ENCODE measurements at regions not wholly inside any gene's neighbourhood (a gene's known extent, or its start where the extent isn't known, plus 50 kb on each side); places are given as distances from the start of the nearest gene placed in this dataset.

GRCh38 chr5:37902323-37902722, 62.5 kb upstream of the GDNF start:
- DNase-seq, result no peak

GRCh38 chr5:37900692-37901091, 60.9 kb upstream of the GDNF start:
- DNase-seq, result no peak

GRCh38 chr5:37899037-37899436, 59.2 kb upstream of the GDNF start:
- no peak for DNase-seq

GRCh38 chr5:37896159-37896558, 56.3 kb upstream of the GDNF start:
- no peak for DNase-seq

GRCh38 chr5:37893434-37894134, 53.7 kb upstream of the GDNF start:
- no peak for DNase-seq

DNA sequence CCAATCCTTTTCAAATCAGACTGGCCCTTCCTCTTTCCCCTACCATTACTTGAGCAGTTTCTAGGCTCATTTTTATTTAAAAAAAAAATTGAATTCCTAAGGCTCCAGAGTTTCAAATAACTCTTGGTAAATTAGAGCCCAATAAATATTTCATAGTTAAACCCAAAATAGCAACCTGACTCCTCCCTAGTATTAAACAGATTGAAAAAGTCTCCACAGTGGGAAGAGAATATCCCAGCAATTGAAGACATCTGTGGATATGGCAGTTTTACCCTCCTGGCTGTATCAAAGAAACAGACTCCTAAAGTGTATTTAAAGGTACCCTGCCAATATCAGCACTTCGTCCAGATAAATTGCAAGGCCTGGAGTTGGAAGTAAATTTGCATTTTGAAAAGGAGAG, 52.7 kb upstream of the GDNF start:
- no peak for DNase-seq

- DNase-seq, result no peak
Observed at GRCh38 chr5:37891832-37892231, 52.0 kb upstream of the GDNF start.

DNA sequence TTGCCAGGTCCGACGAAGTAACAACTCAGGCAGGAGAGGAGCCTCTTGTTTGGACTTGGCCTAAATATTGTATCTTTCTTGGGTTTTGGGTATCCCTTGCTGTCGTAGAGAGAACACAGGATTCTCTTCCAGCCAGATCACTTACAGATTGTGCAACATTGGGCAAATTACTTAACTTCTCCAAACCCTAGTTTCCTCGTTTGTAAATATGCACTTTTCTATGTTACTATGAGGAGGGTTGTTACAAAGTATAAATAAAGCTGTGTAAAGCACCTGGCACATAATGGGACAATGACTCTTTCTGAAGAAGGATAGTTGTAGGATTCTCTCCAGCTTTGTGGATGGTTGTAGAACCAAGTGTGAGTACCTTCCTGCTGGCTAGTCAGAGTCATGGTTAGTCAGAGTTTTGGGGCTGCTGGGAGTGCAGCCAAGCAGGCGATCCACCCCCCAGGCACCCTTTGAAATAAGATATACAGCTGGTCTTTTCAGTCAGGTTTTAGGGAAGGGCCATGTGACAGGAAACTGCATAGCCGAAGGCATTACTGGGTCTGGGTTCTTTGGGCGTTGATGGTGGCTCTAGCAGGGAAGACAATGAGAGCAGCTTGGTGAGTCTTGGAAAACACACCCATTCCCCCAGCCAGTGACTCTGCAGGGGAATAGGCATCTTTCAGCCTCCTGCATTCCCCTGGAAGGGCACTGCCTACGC, 49.9 kb upstream of the GDNF start:
- no peak for DNase-seq

Measured in CD4-positive, alpha-beta T cell treated with Interleukin-21 for 1 hour (primary cell).